Activated naive CD4-positive, alpha-beta T cell treated with anti-CD3 and anti-CD28 coated beads for 36 hours (primary cell): ENCODE measurements at regions not wholly inside any gene's neighbourhood (a gene's known extent, or its start where the extent isn't known, plus 50 kb on each side); places are given as distances from the start of the nearest gene placed in this dataset.

ENCODE experiments used
- CTCF ChIA-PET: fragments of 350-600 bp; sonication (Branson Sonifier 250); formaldehyde crosslinking; loops from one replicate; lab custom pipeline; 2021; ENCODE audit warnings: antibody characterized with exemption; lab: Charles Lee
- DNase-seq: peaks from one replicate; pipeline ENCODE4 v3.0.0-alpha.2; 2020
- H3K27ac Mint-ChIP-seq: one replicate; pipeline ENCODE4 v1.8.0; 2021; ENCODE audit warnings: mild to moderate bottlenecking, mixed read lengths
- H3K27me3 Mint-ChIP-seq: one replicate; pipeline ENCODE4 v1.8.0; 2021; ENCODE audit warnings: low read depth, mixed read lengths
- H3K36me3 Mint-ChIP-seq: one replicate; pipeline ENCODE4 v1.8.0; 2021; ENCODE audit warnings: low read depth, mixed read lengths
- H3K4me1 Mint-ChIP-seq: one replicate; pipeline ENCODE4 v1.8.0; 2021; ENCODE audit warnings: low read depth, mixed read lengths
- H3K4me3 Mint-ChIP-seq: one replicate; pipeline ENCODE4 v1.8.0; 2021; ENCODE audit warnings: mild to moderate bottlenecking, moderate library complexity, mixed read lengths
- H3K9me3 Mint-ChIP-seq: one replicate; pipeline ENCODE4 v1.8.0; 2021; ENCODE audit warnings: mixed read lengths
- intact Hi-C: fragments of 100-400 bp; cut with micrococcal nuclease; formaldehyde crosslinking; loops from one replicate; pipeline ENCODE4 v1.15.1; 2023

DNA sequence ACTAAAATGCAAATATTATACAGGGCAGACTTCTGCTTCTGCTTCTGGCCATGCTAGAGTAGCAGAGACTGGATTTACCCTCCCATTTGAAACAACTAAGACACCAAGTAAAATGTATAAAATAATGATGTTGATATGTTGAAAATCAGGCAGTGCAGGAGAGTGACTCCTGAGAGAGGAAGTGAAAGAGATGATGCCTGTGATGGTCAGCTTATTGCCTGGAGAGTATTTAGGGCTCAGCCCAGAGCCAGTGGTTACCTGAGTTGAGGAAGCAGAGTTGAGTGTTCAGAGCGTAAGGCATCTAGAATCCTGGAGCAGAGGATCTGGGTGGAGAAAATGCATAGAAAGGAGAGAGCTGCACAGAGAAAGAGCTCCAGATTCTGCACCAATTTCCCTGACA is 131.8 kb upstream of the C14orf180 start:
- Mint-ChIP-seq H3K27ac (no peak overlapping the region), H3K36me3 (peaks cover 3% of the 10 kb centered on the region), H3K4me1 (peaks cover 2% of the 10 kb centered on the region), H3K4me3 (no peak overlapping the region), H3K27me3 (peaks cover 20% of the 10 kb centered on the region), H3K9me3 (peaks cover 10% of the 10 kb centered on the region)
- intact Hi-C loops: no loop called here
- CTCF ChIA-PET: no interaction called here
- no peak for DNase-seq

DNA sequence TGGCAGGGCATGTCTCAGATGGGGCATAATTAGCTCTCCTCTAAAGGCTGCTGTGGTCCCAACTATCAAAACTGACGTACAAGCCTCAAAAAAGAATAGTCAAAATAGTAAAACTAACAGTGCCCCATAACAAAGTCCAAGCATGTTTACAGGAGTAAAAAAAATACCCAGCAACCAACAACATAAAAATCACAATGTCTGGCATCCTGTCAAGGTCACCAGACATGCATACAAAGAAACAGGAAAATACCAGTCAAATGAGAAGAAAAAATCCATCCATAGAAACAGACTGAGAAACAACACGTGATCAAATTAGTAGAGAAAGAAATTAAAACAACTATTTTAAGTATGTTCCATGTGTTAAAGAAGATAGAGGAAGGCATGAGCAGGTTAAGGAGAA is 131.2 kb upstream of the C14orf180 start:
- no peak overlapping the region for H3K4me3 Mint-ChIP-seq
- intact Hi-C loops: no loop called here
- peaks cover 2% of the 10 kb centered on the region for H3K4me1 Mint-ChIP-seq
- DNase-seq: no peak
- H3K9me3 Mint-ChIP-seq: peaks cover 10% of the 10 kb centered on the region
- H3K27ac Mint-ChIP-seq: no peak overlapping the region
- H3K27me3 Mint-ChIP-seq: peaks cover 20% of the 10 kb centered on the region
- peaks cover 3% of the 10 kb centered on the region for H3K36me3 Mint-ChIP-seq
- CTCF ChIA-PET: no interaction called here

DNA sequence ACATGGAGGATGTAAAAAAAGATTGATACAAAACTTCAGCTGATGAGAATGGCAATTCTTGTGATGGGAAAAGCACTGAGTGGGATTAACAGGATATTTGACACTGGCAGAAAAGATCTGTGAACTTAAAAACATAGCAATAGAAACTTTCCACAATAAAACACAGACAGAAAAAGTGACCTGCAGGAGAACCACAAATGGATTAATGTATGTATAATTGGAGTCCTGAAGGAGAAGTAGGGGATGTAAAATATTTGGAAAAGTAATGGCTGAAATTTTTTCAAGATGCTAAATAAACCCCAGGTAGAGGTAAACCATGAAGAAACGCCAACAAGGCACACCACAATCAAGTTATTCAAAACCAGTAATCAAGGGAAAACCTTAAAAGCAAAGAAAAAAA is 130.8 kb upstream of the C14orf180 start:
- no peak for DNase-seq
- peaks cover 20% of the 10 kb centered on the region for H3K27me3 Mint-ChIP-seq
- H3K4me3 Mint-ChIP-seq: no peak overlapping the region
- peaks cover 3% of the 10 kb centered on the region for H3K36me3 Mint-ChIP-seq
- peaks cover 2% of the 10 kb centered on the region for H3K4me1 Mint-ChIP-seq
- no peak overlapping the region for H3K27ac Mint-ChIP-seq
- peaks cover 10% of the 10 kb centered on the region for H3K9me3 Mint-ChIP-seq
- CTCF ChIA-PET: no interaction called here
- intact Hi-C loops: no loop called here

DNA sequence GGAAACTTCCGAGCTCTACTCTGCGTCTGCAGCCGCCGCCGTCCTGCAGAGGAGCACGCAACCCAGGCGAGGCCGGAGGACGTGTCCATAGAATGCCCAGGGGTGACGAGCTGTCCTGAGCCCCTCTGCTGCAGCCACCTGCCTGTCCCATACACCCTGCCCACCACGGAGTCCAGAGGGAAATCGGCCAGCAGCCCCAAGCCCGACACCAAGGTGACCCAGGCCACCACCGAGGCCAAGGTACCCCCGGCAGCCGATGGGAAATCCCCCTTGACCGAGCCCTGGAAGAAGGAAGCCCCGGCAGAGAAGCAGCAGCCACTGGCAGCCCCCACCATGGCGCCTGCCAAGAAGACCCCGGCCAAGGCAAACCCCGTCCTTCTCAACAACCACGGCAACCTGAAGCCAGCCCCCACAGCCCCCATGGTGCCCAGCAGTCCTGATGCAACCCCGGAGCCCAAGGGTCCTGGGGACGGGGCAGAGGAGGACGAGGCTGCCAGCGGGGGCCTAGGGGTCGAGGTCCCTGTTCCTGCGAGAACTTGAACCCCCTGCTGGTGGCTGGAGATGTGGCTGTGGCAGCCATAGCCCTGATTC is 128.7 kb upstream of the C14orf180 start:
- H3K27ac Mint-ChIP-seq: no peak overlapping the region
- H3K4me1 Mint-ChIP-seq: no peaks in the 10 kb centered on the region
- no peak overlapping the region for H3K4me3 Mint-ChIP-seq
- peaks cover 20% of the 10 kb centered on the region for H3K27me3 Mint-ChIP-seq
- H3K9me3 Mint-ChIP-seq: peaks cover 10% of the 10 kb centered on the region
- intact Hi-C loops: no loop called here
- peaks cover 3% of the 10 kb centered on the region for H3K36me3 Mint-ChIP-seq
- no peak for DNase-seq
- CTCF ChIA-PET: no interaction called here

DNA sequence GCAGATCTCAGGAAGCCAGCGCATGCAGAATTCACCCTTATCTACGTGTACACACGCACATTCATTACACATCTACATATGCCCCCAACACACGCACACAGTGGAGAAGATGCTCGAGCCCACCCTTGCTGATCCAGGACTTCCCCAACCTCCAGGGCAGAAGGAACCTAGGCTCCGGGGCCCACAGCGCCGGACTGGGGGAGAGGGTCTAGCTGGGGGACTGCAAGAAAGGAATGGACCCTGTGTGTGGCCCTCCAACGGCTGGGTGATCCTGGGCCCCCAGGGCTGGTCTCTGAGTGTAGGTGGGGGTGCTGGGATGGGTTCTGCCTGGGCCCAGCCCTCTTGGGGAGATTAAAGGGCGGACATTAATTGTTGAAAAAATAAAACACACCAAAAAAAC is 128.1 kb upstream of the C14orf180 start:
- no peak for DNase-seq
- H3K4me1 Mint-ChIP-seq: no peaks in the 10 kb centered on the region
- H3K27me3 Mint-ChIP-seq: peaks cover 20% of the 10 kb centered on the region
- H3K4me3 Mint-ChIP-seq: no peak overlapping the region
- H3K27ac Mint-ChIP-seq: no peak overlapping the region
- intact Hi-C loops: no loop called here
- CTCF ChIA-PET: no interaction called here
- H3K9me3 Mint-ChIP-seq: peaks cover 10% of the 10 kb centered on the region
- peaks cover 3% of the 10 kb centered on the region for H3K36me3 Mint-ChIP-seq

DNA sequence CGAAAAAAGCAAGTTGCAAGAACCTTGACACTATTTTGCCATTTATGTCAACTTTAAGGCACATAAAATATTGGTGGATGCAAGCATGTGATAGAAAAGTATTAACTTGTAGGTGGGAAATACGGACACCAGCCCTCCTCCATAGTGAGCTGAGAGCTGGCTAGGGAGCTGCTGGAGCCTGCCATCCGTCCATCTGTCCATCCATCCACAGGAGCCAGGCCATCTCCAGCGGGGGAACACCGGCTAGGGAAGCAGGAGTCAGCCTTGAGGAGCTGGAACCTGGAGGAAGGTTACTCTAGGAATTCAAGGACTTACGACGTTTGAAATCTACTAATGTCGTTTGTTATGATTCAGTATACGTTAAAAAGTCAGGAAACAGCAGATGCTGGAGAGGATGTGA is 120.7 kb upstream of the C14orf180 start:
- DNase-seq: no peak
- Mint-ChIP-seq H3K4me1 (peaks cover 5% of the 10 kb centered on the region), H3K27ac (no peak overlapping the region), H3K4me3 (no peak overlapping the region), H3K36me3 (no peaks in the 10 kb centered on the region), H3K27me3 (peaks cover 37% of the 10 kb centered on the region), H3K9me3 (no peaks in the 10 kb centered on the region)
- intact Hi-C loops: no loop called here
- CTCF ChIA-PET: interaction anchor here (0.6 kb wide), 1 partner anchor 271 kb away, joined by 3 read pairs; no protein-coding TSS in a partner anchor

DNA sequence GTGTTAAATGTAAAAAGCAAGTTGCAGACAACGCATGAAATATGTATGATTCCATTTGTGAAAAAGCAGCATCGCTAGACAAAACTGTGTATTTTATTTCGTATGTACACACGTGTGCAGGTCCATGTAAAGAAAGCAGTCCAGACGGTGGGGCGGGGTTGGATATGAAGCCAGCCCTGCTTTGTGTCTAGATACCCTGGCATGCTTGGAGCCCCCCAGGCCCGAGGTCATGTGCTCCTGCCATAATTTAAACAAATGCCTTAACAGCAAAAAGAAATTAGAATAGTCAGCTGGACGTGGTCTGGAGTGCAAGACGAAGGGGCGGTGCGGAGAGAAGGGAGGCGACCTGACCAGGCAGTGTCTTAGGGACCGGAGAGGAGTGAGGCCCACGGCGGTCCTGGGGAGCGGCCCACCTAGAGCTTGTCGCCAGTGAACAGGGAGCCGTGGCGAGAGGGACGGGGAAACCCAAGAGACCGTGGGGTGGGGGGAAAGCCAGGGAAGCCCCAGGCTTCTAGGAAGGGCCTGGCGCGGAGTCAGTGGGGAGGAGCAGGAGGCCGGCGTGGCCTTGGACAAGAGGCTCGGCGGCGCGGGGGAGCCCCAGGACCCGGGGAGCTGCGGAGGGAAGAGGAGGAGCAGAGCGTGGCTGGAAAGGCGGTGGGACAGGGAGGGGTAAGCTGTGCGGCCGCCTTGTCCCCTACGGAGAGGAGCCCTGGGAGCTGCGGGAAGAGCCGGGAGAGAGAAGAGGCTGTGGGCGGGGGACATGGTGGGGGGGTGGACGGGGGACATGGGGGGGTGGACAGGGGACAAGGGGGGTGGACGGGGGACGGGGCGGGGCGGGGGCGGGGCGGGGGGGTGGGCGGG is 118.5 kb upstream of the C14orf180 start:
- intact Hi-C loops: loop anchor here (10.0 kb wide), 1 partner anchor 326 kb away; the partner anchor contains the start of gene KIF26A
- Mint-ChIP-seq H3K9me3 (no peaks in the 10 kb centered on the region), H3K4me3 (no peak overlapping the region), H3K27me3 (peaks cover 40% of the 10 kb centered on the region), H3K27ac (no peak overlapping the region), H3K4me1 (peaks cover 5% of the 10 kb centered on the region), H3K36me3 (no peaks in the 10 kb centered on the region)
- CTCF ChIA-PET: no interaction called here
- no peak for DNase-seq

DNA sequence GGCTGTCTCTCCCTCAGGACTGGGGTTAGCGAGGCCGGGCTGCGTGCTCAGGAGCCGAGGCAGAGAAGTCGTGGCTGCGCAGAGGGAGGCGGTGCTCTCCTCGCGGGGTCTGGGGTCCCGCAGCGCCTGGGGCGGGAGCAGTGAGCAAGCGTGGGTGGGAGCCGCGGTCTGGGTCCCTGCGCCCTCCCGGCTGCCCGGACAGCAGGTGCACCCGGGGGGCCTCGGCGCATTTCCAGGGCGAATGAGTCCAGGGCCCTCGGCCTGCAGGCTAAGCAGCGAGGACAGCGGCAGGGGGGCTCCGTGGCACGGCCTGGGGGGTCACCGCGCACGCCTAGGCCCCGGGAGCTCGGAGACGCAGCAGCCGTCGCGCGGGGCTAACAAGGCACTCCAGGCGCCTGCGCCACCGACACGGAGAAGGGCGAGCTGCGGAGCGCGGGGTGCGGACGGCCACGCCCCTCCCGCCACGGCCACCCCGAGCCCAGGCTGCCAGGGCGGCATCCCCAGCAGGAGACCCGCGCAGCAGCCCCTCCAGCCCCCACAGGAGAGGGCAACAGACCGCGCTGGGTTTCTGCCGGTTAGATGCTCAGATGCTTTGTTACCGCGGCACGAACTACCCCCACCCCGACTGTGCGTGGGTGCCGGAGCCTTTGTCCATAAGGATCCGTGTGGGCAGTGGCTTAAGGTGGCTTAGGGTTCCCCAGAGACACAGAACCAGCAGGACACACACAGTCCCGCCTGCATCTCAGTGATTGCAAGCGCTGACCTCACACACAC is 117.7 kb upstream of the C14orf180 start:
- no peaks in the 10 kb centered on the region for H3K9me3 Mint-ChIP-seq
- H3K27ac Mint-ChIP-seq: no peak overlapping the region
- CTCF ChIA-PET: no interaction called here
- no peak for DNase-seq
- intact Hi-C loops: loop anchor here (10.0 kb wide), 1 partner anchor 327 kb away; the partner anchor contains the start of gene KIF26A
- peaks cover 5% of the 10 kb centered on the region for H3K4me1 Mint-ChIP-seq
- no peaks in the 10 kb centered on the region for H3K36me3 Mint-ChIP-seq
- peaks cover 40% of the 10 kb centered on the region for H3K27me3 Mint-ChIP-seq
- no peak overlapping the region for H3K4me3 Mint-ChIP-seq

DNA sequence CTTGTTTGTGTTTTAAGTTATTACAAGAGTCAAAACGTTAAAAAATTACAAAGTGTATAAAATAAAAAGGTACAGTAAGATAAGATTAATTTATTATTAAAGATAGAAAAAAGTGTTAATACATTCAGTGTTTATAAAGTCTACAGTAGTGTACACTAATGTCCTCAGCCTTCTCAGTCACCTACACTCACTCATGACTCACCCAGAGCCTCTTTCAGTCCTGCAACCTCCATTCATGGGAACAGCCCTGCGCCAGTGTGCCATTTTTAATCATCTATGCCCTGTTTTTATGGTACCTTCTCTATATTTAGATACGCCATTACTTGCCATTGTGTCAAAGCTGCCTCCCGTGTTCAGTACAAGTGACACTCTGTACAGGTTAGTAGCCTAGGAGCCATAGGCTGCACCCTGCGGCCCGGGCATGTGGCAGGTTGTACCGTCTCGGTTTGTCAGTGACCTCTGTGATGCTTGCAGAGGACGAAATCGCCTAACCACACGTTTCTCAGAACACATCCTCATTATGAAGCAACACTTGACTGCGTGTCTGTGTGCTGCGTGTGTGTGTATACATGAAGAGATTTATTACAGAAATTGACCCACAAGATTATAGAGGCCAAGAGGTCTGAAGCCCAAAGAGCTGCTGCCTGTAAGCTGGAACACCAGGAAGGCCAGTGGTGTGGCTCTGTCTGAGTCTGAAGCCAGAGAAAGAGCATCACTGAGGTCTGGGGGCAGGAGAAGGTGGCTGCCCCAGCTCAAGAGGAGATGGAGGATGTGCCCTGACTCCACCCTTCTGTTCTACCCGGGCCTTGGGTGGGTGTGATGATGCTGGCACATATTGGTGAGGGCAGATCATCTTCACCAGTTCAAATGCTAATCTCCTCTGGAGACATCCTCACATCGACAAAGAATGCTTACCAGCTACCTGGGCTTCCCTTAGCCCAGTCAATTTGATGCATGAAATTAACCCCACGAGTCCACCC is 116.6 kb upstream of the C14orf180 start:
- intact Hi-C loops: loop anchor here (10.0 kb wide), 1 partner anchor 328 kb away; the partner anchor contains the start of gene KIF26A
- Mint-ChIP-seq H3K36me3 (no peaks in the 10 kb centered on the region), H3K27me3 (peaks cover 36% of the 10 kb centered on the region), H3K4me3 (no peak overlapping the region), H3K9me3 (no peaks in the 10 kb centered on the region), H3K27ac (no peak overlapping the region), H3K4me1 (peaks cover 5% of the 10 kb centered on the region)
- CTCF ChIA-PET: no interaction called here
- no peak for DNase-seq

DNA sequence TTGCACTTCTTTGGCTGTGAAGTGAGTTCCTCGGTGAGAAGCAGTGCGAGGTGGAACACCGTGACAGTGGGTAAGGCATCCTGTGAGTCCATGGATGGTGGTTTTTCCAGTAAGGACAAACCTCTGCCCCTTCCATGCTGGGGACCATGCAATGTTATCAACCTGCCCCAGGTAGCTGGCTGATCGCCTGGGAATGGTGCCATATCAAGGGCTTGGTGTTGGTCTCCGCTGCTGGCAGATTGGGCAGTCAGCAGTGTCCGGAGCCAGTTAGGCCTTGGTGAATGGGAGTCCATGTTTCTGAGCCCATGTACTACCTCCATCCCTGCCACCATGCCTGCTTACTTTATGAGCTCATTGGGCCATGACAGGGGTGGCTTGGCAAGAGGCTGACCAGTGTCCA is 114.7 kb upstream of the C14orf180 start:
- H3K36me3 Mint-ChIP-seq: no peaks in the 10 kb centered on the region
- peaks cover 5% of the 10 kb centered on the region for H3K4me1 Mint-ChIP-seq
- intact Hi-C loops: loop anchor here (10.0 kb wide), 1 partner anchor 330 kb away; the partner anchor contains the start of gene KIF26A
- CTCF ChIA-PET: no interaction called here
- no peaks in the 10 kb centered on the region for H3K9me3 Mint-ChIP-seq
- DNase-seq: no peak
- peaks cover 29% of the 10 kb centered on the region for H3K27me3 Mint-ChIP-seq
- no peak overlapping the region for H3K27ac Mint-ChIP-seq
- H3K4me3 Mint-ChIP-seq: no peak overlapping the region

DNA sequence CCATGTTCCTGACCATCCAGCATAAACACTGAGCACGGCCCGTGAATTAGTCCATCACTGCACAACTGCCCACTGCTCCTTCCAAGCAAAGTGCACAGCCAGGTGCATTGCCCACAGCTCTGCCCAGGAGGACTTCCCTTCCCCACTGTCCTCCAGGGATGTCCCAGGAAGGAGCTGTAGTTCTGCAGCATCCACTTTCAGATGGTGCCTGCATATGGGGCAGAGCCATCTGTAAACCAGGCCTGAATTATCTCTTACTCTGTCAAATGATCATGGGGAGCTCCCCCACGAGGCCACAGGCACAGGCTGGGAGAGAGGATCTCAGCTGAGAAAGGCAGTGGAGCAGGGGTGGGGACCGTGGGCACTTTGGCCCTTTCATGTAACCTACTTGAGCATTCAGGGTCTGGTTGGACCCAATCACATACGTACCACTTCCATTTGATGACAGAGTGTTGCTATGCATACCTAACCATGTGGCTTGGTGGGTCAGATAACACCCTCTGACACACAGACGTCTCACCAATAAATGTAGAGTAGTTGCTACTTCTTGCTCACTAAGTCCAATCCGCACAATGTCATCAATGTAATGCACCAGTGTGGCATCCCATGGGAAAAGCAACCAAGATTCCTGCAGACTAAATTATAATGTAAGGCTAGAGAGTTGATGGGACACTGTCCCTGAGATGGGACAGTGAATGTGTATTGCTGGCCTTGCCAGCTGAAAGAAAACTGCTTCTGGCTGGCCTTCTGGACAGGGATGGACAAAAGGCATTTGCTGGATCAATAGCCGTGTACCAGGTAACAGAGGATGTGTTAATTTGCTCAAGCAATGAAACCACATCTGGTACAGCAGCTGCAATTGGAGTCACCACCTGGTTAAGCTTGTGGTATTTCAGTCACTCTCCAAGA is 113.8 kb upstream of the C14orf180 start:
- H3K36me3 Mint-ChIP-seq: no peaks in the 10 kb centered on the region
- CTCF ChIA-PET: no interaction called here
- H3K4me1 Mint-ChIP-seq: peaks cover 5% of the 10 kb centered on the region
- H3K27ac Mint-ChIP-seq: no peak overlapping the region
- H3K27me3 Mint-ChIP-seq: peaks cover 20% of the 10 kb centered on the region
- no peak for DNase-seq
- intact Hi-C loops: loop anchor here (10.0 kb wide), 1 partner anchor 331 kb away; the partner anchor contains the start of gene KIF26A
- H3K9me3 Mint-ChIP-seq: no peaks in the 10 kb centered on the region
- H3K4me3 Mint-ChIP-seq: no peak overlapping the region
